H1 (cell line): ENCODE measurements at regions not wholly inside any gene's neighbourhood (a gene's known extent, or its start where the extent isn't known, plus 50 kb on each side); places are given as distances from the start of the nearest gene placed in this dataset.

Experiments used
- BACH1 ChIP-seq: IDR thresholded peaks from 2 replicates; pipeline ENCODE4 v1.6.1; 2012; ENCODE audit warnings: low read length, improper control_type of control experiment
- CTCF ChIP-seq, 3 experiments: IDR thresholded peaks; 1 replicate in 2 of 3; 2 replicates in 1 of 3; pipeline versions ENCODE4 v1.5.1 to v1.6.1; 2011; ENCODE audit warnings: low read length in 3 of 3, mild to moderate bottlenecking in 3 of 3, inconsistent platforms in 2 of 3, low read depth in 1 of 3, moderate library complexity in 1 of 3; ENCODE audit not compliant: insufficient read depth in 1 of 3; ENCODE audit errors: control extremely low read depth in 1 of 3
- EP300 ChIP-seq, 2 experiments: IDR thresholded peaks; 1 replicate in 1 of 2; 2 replicates in 1 of 2; pipeline ENCODE4 v1.6.1; 2011 to 2012; ENCODE audit warnings: low read depth in 2 of 2, low read length in 2 of 2, mild to moderate bottlenecking in 2 of 2, borderline replicate concordance in 1 of 2, inconsistent platforms in 1 of 2, moderate library complexity in 1 of 2
- POLR2A ChIP-seq, 2 experiments: IDR thresholded peaks; 1 replicate in 1 of 2; 2 replicates in 1 of 2; pipeline ENCODE4 v1.6.1; 2011; ENCODE audit warnings: low read depth in 2 of 2, low read length in 2 of 2, mild to moderate bottlenecking in 2 of 2; ENCODE audit errors: control extremely low read depth in 1 of 2
- POLR2AphosphoS5 ChIP-seq: IDR thresholded peaks from 2 replicates; pipeline ENCODE4 v1.6.1; 2011; ENCODE audit warnings: low read depth, low read length
- RFX5 ChIP-seq: IDR thresholded peaks from 2 replicates; pipeline ENCODE4 v1.6.1; 2011; ENCODE audit warnings: low read depth, low read length, improper control_type of control experiment, borderline replicate concordance

GRCh38 chr4:123236606-123237005 is 160.0 kb upstream of the SPRY1 start:
- TF ChIP-seq CTCF (IDR thresholded peaks at IDR 0.05; ENCODE audit: control extremely low read depth in 1 of 3, insufficient read depth in 1 of 3, low read depth in 1 of 3, low read length in 3 of 3) (no peak), POLR2A (IDR thresholded peaks at IDR 0.05; ENCODE audit: control extremely low read depth in 1 of 2, low read depth in 2 of 2, low read length in 2 of 2) (no peak), RFX5 (no peak), POLR2AphosphoS5 (no peak), EP300 (IDR thresholded peaks at IDR 0.05; ENCODE audit: borderline replicate concordance in 1 of 2, low read depth in 2 of 2, low read length in 2 of 2) (no peak), BACH1 (no peak)
